ENCODE measurements at regions not wholly inside any gene's neighbourhood (a gene's known extent, or its start where the extent isn't known, plus 50 kb on each side); places are given as distances from the start of the nearest gene placed in this dataset.
"Not testable (repeated sequence)": the region's sequence is repeated elsewhere in the genome, so short reads cannot be mapped to it uniquely, and the experiment has no call there.

- DNase-seq: no peak
Measured at GRCh38 chr15:53843869-53844569, 84.6 kb upstream of the WDR72 start.

- DNase-seq: no peak
Measured at GRCh38 chr15:53843166-53843565, 83.7 kb upstream of the WDR72 start.

GRCh38 chr15:53841651-53842050 lies 82.2 kb upstream of the WDR72 start:
- DNase-seq: no peak

- no peak for DNase-seq
Measured at GRCh38 chr15:53840681-53841080, 81.2 kb upstream of the WDR72 start.

GRCh38 chr15:53837263-53837662 lies 77.8 kb upstream of the WDR72 start:
- DNase-seq: no peak

GRCh38 chr15:53836618-53837017 lies 77.2 kb upstream of the WDR72 start:
- DNase-seq: no peak

GRCh38 chr15:53835309-53835708 lies 75.8 kb upstream of the WDR72 start:
- no peak for DNase-seq

- no peak for DNase-seq
Measured at GRCh38 chr15:53834214-53834613, 74.8 kb upstream of the WDR72 start.

GRCh38 chr15:53833134-53833624 lies 73.7 kb upstream of the WDR72 start:
- DNase-seq: peak; percentile 74

- no peak for DNase-seq
Measured at GRCh38 chr15:53831907-53832770, 72.7 kb upstream of the WDR72 start.

- DNase-seq: no peak
Measured at GRCh38 chr15:53830707-53831386, 71.4 kb upstream of the WDR72 start.

GRCh38 chr15:53829923-53830459 lies 70.5 kb upstream of the WDR72 start:
- DNase-seq: no peak

- DNase-seq: no peak
Measured at GRCh38 chr15:53829471-53829870, 70.0 kb upstream of the WDR72 start.

GRCh38 chr15:53827355-53827754 lies 67.9 kb upstream of the WDR72 start:
- no peak for DNase-seq

- no peak for DNase-seq
Measured at GRCh38 chr15:53811530-53811929, 52.1 kb upstream of the WDR72 start.

- DNase-seq: not testable (repeated sequence)
Measured at GRCh38 chr15:53810306-53810705, 50.8 kb upstream of the WDR72 start.
